GM03348 (cell line): ENCODE measurements at regions not wholly inside any gene's neighbourhood (a gene's known extent, or its start where the extent isn't known, plus 50 kb on each side); places are given as distances from the start of the nearest gene placed in this dataset.

ENCODE experiments used
- DNase-seq: peaks from one replicate; pipeline ENCODE4 v3.0.0; 2012; ENCODE audit warnings: low spot score

DNA sequence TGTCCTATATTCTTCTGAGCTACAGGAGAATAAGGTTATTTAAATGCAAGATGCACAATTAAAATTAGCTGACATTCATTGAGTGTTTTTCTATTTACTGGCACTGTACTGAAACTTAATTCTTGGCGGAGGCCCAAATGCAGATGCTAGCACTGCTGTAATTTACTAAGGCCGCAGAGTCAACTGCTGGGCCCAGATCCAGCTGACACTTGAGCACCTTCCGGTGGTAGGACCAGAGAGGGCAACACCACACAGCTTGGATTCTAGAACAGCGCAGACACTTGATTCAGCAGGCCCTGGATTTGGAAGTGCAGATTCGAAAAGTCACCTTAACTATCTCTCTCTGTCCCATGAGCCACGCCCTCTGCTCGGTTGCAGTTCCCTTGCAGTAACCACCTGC lies 228.6 kb upstream of the TMEM72 start:
- DNase-seq = no peak

DNA sequence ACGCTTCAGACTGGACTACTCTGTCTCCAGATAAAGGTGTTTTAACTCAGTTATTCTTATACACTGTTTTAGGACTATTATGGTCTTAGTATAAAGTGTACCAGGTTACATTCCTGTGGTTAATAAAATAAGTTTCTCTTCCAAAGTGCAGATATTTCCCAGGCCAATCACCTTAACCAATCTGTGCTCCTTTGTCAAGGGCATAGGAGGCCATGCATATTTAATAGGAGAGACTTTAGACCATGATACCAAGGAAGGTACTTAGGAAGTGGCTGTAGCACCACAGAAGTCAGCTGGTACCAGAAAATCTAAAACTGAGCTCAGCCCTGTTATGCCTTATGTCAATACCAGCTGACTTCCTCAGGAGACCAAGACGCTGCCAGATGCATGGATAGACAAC lies 226.5 kb upstream of the TMEM72 start:
- DNase-seq = no peak

DNA sequence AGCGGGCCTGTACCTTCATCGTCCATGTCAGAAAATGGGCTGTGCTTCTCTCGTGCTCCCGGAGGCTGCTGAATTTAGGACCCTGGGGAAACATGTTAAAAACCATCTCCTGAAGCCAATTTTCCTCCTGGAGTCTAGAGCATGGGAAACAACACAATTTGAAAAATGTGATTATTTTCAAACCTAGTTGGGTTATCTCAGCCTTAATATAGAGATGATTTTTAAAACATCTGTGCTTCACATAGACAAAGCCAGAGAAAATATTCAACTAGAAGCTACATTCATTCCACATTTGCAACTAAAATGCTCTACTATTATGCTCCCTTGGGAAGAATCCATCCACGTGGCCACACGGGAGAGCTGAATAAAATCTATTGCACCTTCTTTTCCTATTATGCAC lies 225.9 kb upstream of the TMEM72 start:
- DNase-seq = no peak

DNA sequence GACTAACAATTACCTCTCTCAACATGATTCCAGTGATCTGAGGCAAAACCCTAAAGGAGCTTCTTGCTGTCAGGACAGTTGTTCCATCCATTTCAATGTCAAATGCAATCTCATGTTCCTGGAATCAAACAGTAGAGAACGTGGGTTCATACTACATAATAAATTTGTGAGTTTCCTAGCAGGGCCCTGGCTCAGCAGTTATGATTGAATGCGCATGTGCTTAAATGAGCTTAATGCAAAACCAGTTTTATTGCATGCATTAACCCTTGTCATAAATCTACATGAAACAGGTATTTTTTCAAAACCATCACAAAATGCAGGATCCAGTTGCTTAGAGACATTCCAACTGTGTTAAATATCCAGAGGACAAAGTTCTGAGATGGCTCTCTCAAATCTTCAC lies 225.4 kb upstream of the TMEM72 start:
- no peak for DNase-seq

DNA sequence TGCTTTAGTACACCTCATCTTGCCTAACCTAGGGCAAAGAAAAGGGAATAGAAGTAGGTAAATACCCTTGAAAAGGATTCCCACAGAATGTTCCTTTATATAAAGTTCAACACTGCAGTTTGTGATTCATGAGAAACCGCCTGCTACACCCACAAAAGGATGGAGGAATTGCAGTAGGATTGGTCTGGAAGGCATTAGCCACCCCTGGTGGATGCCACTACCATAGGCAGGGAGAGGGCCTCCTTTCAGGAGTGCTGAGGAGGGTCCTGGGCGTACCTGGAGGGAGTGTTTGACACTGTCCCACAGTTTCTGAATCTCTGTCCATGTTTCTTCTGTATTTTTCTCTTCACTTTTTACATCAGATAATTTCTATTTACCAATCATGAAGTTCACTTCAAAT lies 221.8 kb upstream of the TMEM72 start:
- peak; percentile 41 for DNase-seq

GRCh38 chr10:44696496-44696895 lies 214.6 kb upstream of the TMEM72 start:
- DNase-seq = peak; percentile 73

- no peak for DNase-seq
These were observed 214.0 kb upstream of the TMEM72 start for GRCh38 chr10:44697116-44697515.

DNA sequence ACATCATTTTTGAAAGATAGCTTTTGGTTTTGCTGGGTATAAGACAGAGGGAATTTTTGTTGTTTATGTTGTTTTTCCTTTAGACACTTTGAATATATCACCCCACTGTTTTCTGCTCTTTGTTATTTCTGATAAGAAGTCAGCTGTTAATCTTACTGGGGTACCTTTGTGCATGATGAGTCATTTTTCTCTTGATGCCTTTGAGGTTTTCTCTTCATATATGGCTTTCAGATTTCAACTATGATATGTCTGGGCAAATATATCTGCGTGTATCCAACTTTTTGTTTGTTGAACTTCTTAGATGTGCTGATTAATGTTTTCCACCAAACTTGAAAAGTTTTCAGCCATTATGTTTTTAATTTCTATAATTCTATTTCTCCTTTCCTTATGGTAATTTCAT lies 208.6 kb upstream of the TMEM72 start:
- DNase-seq = no peak

DNA sequence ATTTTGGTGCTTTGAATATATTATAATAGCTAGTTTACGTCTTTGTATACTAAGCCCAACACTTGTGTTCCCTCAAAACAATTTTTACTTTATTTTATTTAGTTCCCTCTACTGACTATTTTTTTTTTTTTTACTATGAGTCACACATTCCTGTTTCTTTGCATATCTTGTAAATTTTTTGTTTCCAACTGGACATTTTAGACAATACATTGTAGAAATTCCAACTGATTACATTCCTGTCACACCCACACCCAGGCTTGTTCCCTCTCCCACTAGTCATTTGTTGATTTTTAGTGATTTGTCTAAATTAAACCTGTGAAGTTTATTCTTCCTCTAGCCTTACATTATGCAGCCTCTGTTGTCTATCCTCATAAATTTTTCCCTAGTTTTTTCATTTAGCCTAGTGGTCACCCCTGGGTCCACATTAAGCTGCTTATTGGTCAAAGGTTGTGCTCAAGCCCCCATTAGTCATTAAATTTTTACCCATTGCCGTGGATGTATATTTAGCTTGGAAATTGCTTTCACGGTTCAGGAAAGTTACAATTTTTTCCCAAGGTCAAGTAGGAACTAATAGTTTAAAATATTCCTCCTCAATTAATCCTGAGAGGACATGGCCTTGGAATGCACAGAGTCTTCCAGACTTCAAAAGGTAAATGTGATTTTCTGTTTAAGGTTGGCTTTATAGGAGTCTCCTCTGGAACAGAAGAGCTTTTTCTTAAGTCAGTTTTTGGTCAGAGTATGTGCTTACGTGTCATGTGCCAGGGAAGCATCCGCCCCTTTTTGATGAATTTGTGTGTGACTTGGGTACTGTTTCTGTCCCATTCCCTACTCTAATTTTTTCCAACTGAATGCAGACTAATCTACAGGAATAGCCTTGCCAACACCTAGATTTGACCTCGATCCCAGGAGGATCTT lies 207.6 kb upstream of the TMEM72 start:
- DNase-seq = peak; percentile 70

- DNase-seq = no peak
These were observed 206.5 kb upstream of the TMEM72 start for GRCh38 chr10:44704616-44705015.

DNA sequence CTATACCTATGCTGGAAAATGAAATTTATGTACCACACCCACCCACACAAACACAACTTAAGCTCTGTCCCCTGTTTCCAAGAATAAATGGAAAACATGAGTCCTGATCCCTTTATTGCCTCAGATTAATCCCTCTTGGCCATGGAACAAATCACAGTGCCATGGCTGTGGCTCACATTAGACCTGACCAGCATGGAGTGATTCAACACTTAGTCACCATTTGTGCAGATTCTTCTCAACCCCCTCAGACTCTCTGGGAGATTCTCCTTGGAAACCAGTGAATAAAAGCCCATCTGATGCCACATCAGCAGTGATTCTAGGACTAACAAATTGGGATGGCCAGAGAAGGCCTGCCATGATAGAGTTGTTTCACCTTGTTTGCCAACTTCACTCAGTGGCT lies 204.4 kb upstream of the TMEM72 start:
- DNase-seq = peak; percentile 86

- no peak for DNase-seq
These were observed 197.8 kb upstream of the TMEM72 start for GRCh38 chr10:44713307-44713706.

- DNase-seq = no peak
These were observed 196.7 kb upstream of the TMEM72 start for GRCh38 chr10:44714451-44714850.

GRCh38 chr10:44715136-44715535 lies 196.0 kb upstream of the TMEM72 start:
- peak; percentile 74 for DNase-seq

- no peak for DNase-seq
These were observed 194.6 kb upstream of the TMEM72 start for GRCh38 chr10:44716470-44717015.

DNA sequence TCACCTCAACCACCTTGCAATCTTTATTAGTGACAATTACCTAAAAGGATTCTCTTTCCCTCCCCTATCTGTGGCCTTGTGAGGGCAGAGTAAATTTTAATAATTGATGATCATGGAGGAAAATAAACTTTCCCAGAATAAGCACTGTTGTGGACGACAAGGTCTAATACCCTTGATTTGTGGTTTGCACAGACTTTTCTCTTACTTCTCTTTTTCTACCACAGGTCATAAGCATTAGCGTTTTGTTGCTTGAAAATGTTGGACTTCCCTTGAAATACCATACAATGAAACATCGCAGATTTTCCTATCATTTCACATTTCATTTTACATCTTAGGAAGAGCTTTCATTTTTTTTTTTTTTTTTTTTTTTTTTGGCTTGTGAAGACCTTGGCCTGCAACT lies 188.1 kb upstream of the TMEM72 start:
- no peak for DNase-seq

DNA sequence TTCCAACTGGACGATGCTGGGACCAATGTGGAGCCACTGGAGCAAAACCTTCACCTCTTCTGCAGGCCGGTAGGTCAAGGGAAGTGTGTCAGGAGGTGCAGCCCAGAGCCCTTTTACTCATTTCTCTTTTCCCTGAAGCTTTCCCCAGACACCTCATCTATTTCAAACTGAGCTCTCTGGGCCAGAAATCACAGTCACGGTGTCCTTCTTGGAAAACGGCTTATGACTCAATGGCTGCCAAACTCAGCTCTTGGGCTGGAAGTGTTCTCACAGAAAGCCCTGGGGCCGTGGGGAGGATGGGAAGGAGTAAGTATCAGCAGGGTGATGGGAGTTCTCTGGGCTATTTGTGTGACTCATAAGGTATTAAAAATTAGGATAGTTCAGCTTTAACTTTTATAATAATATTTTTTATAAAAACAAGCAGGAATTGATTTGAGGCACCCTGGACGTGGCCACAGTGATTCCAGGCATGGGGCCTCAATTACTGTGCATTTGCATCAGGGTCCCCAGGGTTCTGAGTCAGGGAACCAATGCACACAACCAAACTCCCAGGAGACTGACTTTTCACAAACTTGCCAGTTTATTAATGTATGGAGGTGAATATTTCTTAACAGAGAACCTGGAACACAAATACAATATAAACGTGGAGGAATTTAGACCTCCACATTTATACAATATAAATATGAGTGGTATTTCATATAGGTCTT lies 187.4 kb upstream of the TMEM72 start:
- DNase-seq = peak; percentile 53

DNA sequence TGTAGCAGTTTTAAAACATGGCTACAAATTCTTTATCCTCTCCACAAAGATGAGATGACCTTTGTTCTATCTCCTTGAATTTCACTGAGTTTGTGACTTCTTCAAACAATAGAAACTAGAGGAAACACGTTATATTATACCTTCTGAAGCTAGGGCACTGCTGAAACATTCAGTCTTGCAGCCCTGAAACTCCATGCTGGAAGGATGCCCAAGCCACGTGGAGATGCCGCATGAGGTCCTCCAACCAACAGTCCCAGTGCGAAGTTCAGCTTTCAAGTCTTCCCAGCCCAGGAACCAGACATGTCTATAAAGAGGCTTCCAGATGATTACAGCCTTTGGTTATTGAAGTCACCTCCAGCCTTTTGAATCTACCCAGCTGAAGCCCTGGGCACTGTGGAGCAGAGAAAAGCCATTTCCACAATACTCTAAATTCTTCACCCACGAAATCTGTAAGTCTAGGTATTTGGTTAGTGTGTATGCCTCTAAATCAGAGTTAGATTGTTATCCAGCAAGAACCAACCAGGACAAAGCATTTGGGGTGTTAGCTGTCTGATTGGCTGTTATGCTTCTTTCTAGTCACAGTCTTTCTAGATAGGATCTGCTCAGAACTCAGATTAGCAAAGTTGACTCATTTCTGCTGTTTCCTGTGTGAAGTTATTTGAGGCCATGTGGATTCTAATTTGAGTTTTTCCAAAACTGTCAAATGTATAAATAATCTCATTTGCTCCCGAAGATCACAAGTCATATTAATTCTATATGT lies 186.5 kb upstream of the TMEM72 start:
- peak; percentile 82 for DNase-seq

- peak; percentile 69 for DNase-seq
These were observed 185.7 kb upstream of the TMEM72 start for GRCh38 chr10:44725404-44725803.

DNA sequence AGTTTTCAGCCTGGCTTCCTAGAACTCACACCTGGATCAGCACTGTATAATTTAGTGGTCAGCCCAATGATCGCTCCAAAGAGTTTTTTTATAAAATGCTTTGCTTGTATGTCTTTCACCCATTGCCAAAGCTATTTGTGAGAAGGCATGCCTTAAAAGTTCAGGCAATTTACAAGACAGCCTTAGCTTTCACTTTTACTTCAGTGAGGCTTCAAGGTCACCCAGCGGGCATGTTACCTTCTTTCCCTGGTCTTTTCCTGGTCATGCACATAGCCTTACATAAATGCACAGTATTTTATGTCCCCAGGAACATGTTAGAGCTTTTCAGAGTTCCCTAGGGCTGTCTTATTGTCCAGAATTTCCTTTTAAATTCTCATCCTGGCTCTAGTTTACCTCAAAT lies 179.9 kb upstream of the TMEM72 start:
- DNase-seq = no peak

DNA sequence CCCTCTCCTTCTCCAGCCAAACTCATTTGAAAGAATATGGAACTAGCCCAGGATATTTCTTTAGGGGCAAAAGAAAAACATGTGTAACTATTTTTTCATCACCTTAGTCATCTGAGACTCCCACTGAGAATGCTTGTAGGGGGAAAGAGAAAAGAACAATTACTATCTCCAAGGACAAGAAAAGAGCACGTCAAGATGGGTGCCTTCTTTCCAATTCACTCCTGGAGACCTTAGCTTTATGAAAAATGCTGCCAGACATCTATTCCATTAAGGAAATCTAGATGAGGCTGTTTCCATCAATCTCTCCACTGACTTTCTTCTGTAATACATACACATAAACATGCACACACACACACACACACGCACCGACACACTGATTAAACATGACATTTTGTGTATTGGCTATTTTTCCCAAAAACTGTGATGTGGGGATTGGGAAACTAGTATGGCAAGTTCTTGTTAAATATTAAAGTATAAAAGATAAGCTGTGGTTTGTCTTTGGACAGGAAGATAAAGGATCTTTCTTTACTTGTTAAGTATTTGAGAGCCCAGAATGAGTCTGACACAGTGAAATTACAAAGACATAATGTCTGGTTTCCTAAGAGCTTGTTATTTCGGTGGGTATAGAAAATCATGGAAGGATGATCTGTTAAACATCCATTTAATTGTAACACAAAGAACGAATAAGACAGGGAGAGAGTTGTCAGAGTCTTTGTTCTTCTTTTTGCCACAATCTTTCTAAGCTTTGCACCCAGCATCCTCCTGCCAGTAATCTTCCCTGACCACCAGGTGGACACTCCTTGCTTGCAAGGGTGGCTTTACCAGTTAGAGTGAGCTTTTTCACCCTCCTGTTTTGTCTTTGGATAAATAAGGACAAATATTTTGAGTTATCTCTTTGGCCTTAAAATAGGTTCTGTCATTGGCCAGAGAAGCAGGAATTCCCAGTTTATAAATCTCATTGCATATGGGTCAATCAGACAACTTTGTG lies 177.3 kb upstream of the TMEM72 start:
- DNase-seq = no peak
